ENCODE measurements at regions not wholly inside any gene's neighbourhood (a gene's known extent, or its start where the extent isn't known, plus 50 kb on each side); places are given as distances from the start of the nearest gene placed in this dataset.

GRCh38 chr13:55266644-55267043, 1874.1 kb upstream of the PRR20A start:
- DNase-seq (no peak), ATAC-seq (ENCODE audit: low FRiP score in 2 of 2) (no peak)
- Histone ChIP-seq H3K4me3 (no peak overlapping the region), H3K27me3 (no peaks in the 10 kb centered on the region), H3K9me3 (no peaks in the 10 kb centered on the region), H3K36me3 (no peaks in the 10 kb centered on the region), H3K4me1 (no peaks in the 10 kb centered on the region), H3K27ac (no peak overlapping the region)
- WGBS, 2 donors, result 56 to 65% methylated on average over 2 of the region's 2 CpGs
- no peak for TF ChIP-seq CTCF (IDR thresholded peaks at IDR 0.05)
- no peak for TF ChIP-seq POLR2AphosphoS5 (IDR thresholded peaks at IDR 0.05)
- TF ChIP-seq EP300 (IDR thresholded peaks at IDR 0.05), result no peak
- TF ChIP-seq POLR2A (IDR thresholded peaks at IDR 0.05), result no peak

GRCh38 chr13:55298201-55298600, 1842.5 kb upstream of the PRR20A start:
- Histone ChIP-seq H3K27me3 (no peaks in the 10 kb centered on the region), H3K27ac (no peak overlapping the region), H3K4me1 (no peaks in the 10 kb centered on the region), H3K4me3 (no peak overlapping the region), H3K9me3 (peaks cover 0 to 8% (median 0%) of the 10 kb centered on the region in 4 donors), H3K36me3 (no peaks in the 10 kb centered on the region)
- TF ChIP-seq POLR2AphosphoS5 (IDR thresholded peaks at IDR 0.05) (no peak), EP300 (IDR thresholded peaks at IDR 0.05) (no peak), POLR2A (IDR thresholded peaks at IDR 0.05) (no peak), CTCF (IDR thresholded peaks at IDR 0.05) (no peak)
- WGBS, 2 donors, result 81 to 93% methylated on average over 1 of the region's 1 CpG
- no peak for ATAC-seq (ENCODE audit: low FRiP score in 2 of 2)
- no peak for DNase-seq

- no peak overlapping the region for H3K4me3 ChIP-seq
- H3K27ac ChIP-seq, result no peak overlapping the region
- DNase-seq (no peak), ATAC-seq (ENCODE audit: low FRiP score in 2 of 2) (no peak)
- TF ChIP-seq POLR2A (IDR thresholded peaks at IDR 0.05) (no peak), CTCF (IDR thresholded peaks at IDR 0.05) (no peak), EP300 (IDR thresholded peaks at IDR 0.05) (no peak), POLR2AphosphoS5 (IDR thresholded peaks at IDR 0.05) (no peak)
- H3K4me1 ChIP-seq, result no peaks in the 10 kb centered on the region
- H3K9me3 ChIP-seq, result no peaks in the 10 kb centered on the region
- no peaks in the 10 kb centered on the region for H3K36me3 ChIP-seq
- 68 to 77% methylated on average over 3 of the region's 3 CpGs for WGBS, 2 donors
- no peaks in the 10 kb centered on the region for H3K27me3 ChIP-seq
Measured at GRCh38 chr13:55302568-55302967, 1838.2 kb upstream of the PRR20A start.

GRCh38 chr13:55307909-55308308, 1832.8 kb upstream of the PRR20A start:
- no peak overlapping the region for H3K27ac ChIP-seq
- DNase-seq (no peak), ATAC-seq (ENCODE audit: low FRiP score in 2 of 2) (no peak)
- 75 to 76% methylated on average over 3 of the region's 3 CpGs for WGBS, 2 donors
- H3K9me3 ChIP-seq, result no peaks in the 10 kb centered on the region
- TF ChIP-seq CTCF (IDR thresholded peaks at IDR 0.05) (no peak), EP300 (IDR thresholded peaks at IDR 0.05) (no peak), POLR2AphosphoS5 (IDR thresholded peaks at IDR 0.05) (no peak), POLR2A (IDR thresholded peaks at IDR 0.05) (no peak)
- no peak overlapping the region for H3K4me3 ChIP-seq
- no peaks in the 10 kb centered on the region for H3K27me3 ChIP-seq
- H3K36me3 ChIP-seq, result no peaks in the 10 kb centered on the region
- no peaks in the 10 kb centered on the region for H3K4me1 ChIP-seq

- Histone ChIP-seq H3K4me1 (no peaks in the 10 kb centered on the region), H3K27ac (no peak overlapping the region), H3K4me3 (no peak overlapping the region), H3K27me3 (no peaks in the 10 kb centered on the region), H3K36me3 (no peaks in the 10 kb centered on the region), H3K9me3 (no peaks in the 10 kb centered on the region)
- ATAC-seq (ENCODE audit: low FRiP score in 2 of 2) (no peak), DNase-seq (no peak)
- 80 to 88% methylated on average over 3 of the region's 3 CpGs for WGBS, 2 donors
- no peak for TF ChIP-seq POLR2AphosphoS5 (IDR thresholded peaks at IDR 0.05)
- no peak for TF ChIP-seq POLR2A (IDR thresholded peaks at IDR 0.05)
- no peak for TF ChIP-seq CTCF (IDR thresholded peaks at IDR 0.05)
- TF ChIP-seq EP300 (IDR thresholded peaks at IDR 0.05), result no peak
Measured at GRCh38 chr13:55341891-55342290, 1798.8 kb upstream of the PRR20A start.
